ENCODE measurements at regions not wholly inside any gene's neighbourhood (a gene's known extent, or its start where the extent isn't known, plus 50 kb on each side); places are given as distances from the start of the nearest gene placed in this dataset.

- ChIA-PET POLR2A (no interaction called here), CTCF (no interaction called here)
- DNase-seq (ENCODE audit: low read depth, low spot score): no peak
- no peak for TF ChIP-seq CTCF (IDR thresholded peaks at IDR 0.05; ENCODE audit: insufficient read depth, low read length, missing control alignments)
- H3K4me3 ChIP-seq (ENCODE audit: low read depth, low read length): no peak overlapping the region
Measured at GRCh38 chr2:239507576-239508258, 106.9 kb upstream of the HDAC4 start.

GRCh38 chr2:239506961-239507360, 106.1 kb upstream of the HDAC4 start:
- H3K4me3 ChIP-seq (ENCODE audit: low read depth, low read length): no peak overlapping the region
- TF ChIP-seq CTCF (IDR thresholded peaks at IDR 0.05; ENCODE audit: insufficient read depth, low read length, missing control alignments): no peak
- CTCF ChIA-PET: no interaction called here
- no peak for DNase-seq (ENCODE audit: low read depth, low spot score)
- POLR2A ChIA-PET: no interaction called here

- H3K4me3 ChIP-seq (ENCODE audit: low read depth, low read length): no peak overlapping the region
- CTCF ChIA-PET: no interaction called here
- POLR2A ChIA-PET: no interaction called here
- DNase-seq (ENCODE audit: low read depth, low spot score): no peak
- no peak for TF ChIP-seq CTCF (IDR thresholded peaks at IDR 0.05; ENCODE audit: insufficient read depth, low read length, missing control alignments)
Measured at GRCh38 chr2:239506101-239506857, 105.5 kb upstream of the HDAC4 start.

GRCh38 chr2:239504643-239505235, 103.9 kb upstream of the HDAC4 start:
- POLR2A ChIA-PET: no interaction called here
- no peak overlapping the region for H3K4me3 ChIP-seq (ENCODE audit: low read depth, low read length)
- TF ChIP-seq CTCF (IDR thresholded peaks at IDR 0.05; ENCODE audit: insufficient read depth, low read length, missing control alignments): no peak
- CTCF ChIA-PET: no interaction called here
- DNase-seq (ENCODE audit: low read depth, low spot score): no peak

GRCh38 chr2:239502430-239503186, 101.8 kb upstream of the HDAC4 start:
- ChIA-PET CTCF (no interaction called here), POLR2A (no interaction called here)
- H3K4me3 ChIP-seq (ENCODE audit: low read depth, low read length): no peak overlapping the region
- no peak for TF ChIP-seq CTCF (IDR thresholded peaks at IDR 0.05; ENCODE audit: insufficient read depth, low read length, missing control alignments)
- no peak for DNase-seq (ENCODE audit: low read depth, low spot score)
